ENCODE measurements at regions not wholly inside any gene's neighbourhood (a gene's known extent, or its start where the extent isn't known, plus 50 kb on each side); places are given as distances from the start of the nearest gene placed in this dataset.

DNA sequence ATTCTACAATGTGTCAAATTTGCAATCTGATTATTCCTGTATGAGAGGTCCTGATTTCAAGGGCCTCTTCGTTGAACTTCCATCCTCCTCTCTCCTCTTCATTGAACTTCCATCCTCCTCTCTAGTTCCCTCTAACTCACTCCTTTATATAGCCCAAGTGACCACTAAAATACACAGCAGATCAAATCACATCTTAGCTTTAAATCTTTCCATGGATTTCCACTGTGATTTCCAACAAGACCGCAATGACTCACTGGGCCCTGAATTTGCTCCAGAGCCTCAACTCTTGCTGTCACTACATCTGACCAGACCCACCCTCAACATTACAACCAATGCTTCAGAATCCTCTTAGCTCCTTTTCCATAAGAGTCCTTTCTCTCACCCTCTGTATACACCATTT, 59.1 kb upstream of the TMEM252 start:
- Histone ChIP-seq H3K9ac (replicated peaks; ENCODE audit: extremely low read depth, insufficient read depth, low read length) (no peak overlapping the region), H3K27ac (ENCODE audit: insufficient read depth, low read depth, low read length) (no peak overlapping the region), H2AFZ (ENCODE audit: low read depth, low read length) (no peak overlapping the region), H4K20me1 (replicated peaks; ENCODE audit: control insufficient read depth, extremely low read depth, insufficient read depth, low read length) (no peaks in the 10 kb centered on the region), H3K9me3 (replicated peaks; ENCODE audit: control insufficient read depth, insufficient read depth, low read length) (no peaks in the 10 kb centered on the region), H3K4me2 (ENCODE audit: insufficient read depth, low read length) (no peak overlapping the region), H3K9me1 (replicated peaks; ENCODE audit: control insufficient read depth, extremely low read depth, insufficient read depth, low read length) (no peaks in the 10 kb centered on the region), H3K27me3 (ENCODE audit: control insufficient read depth in 2 of 2, insufficient read depth in 2 of 2, low read length in 2 of 2) (no peaks in the 10 kb centered on the region), H3K4me3 (replicated peaks in 1 of 3; ENCODE audit: insufficient read depth in 1 of 3, low read depth in 1 of 3, low read length in 3 of 3) (no peak overlapping the region), H3K79me2 (ENCODE audit: control insufficient read depth, insufficient read depth, low read length) (no peaks in the 10 kb centered on the region), H3K4me1 (ENCODE audit: control insufficient read depth, extremely low read depth, insufficient read depth, low read length) (no peaks in the 10 kb centered on the region), H3K36me3 (ENCODE audit: control insufficient read depth in 2 of 2, extremely low read depth in 1 of 2, insufficient read depth in 2 of 2, low read length in 2 of 2) (no peaks in the 10 kb centered on the region)
- no TSS peak for BruUV-seq (replicated peaks)
- no peak for DNase-seq (ENCODE audit: low read depth, low spot score)
- intact Hi-C loops (cut with micrococcal nuclease), result no loop called here
- CTCF ChIA-PET, result no interaction called here
- dilution Hi-C loops (cut with MboI; ENCODE audit: extremely low pct_ligation_motif_present, low sequenced_read_pairs), result no loop called here
- TF ChIP-seq JUN (IDR thresholded peaks at IDR 0.05; ENCODE audit: borderline replicate concordance, insufficient read depth, insufficient read length, low read depth), result no peak
- no peak for TF ChIP-seq POLR2A (IDR thresholded peaks at IDR 0.05; ENCODE audit: low read depth, low read length)
- TF ChIP-seq EZH2 (IDR thresholded peaks at IDR 0.05; ENCODE audit: borderline replicate concordance, low read depth, low read length, severe bottlenecking), result no peak
- TF ChIP-seq FOS (IDR thresholded peaks at IDR 0.05; ENCODE audit: borderline replicate concordance, insufficient read depth, low read length), result no peak
- TF ChIP-seq GATA2 (IDR thresholded peaks at IDR 0.05; ENCODE audit: insufficient read depth, insufficient read length, low read depth, low read length), result no peak
- no peak for FAIRE-seq
- POLR2A ChIA-PET, result no interaction called here

GRCh38 chr9:68601081-68601480, 60.4 kb upstream of the TMEM252 start:
- H3K27ac ChIP-seq (ENCODE audit: insufficient read depth, low read depth, low read length), result no peak overlapping the region

More at GRCh38 chr9:68601081-68601480, 60.4 kb upstream of the TMEM252 start:
- H3K27me3 ChIP-seq (ENCODE audit: control insufficient read depth in 2 of 2, insufficient read depth in 2 of 2, low read length in 2 of 2), result no peaks in the 10 kb centered on the region
- dilution Hi-C loops (cut with MboI; ENCODE audit: extremely low pct_ligation_motif_present, low sequenced_read_pairs) (no loop called here), intact Hi-C loops (cut with micrococcal nuclease) (no loop called here)
- no peaks in the 10 kb centered on the region for H3K4me1 ChIP-seq (ENCODE audit: control insufficient read depth, extremely low read depth, insufficient read depth, low read length)
- DNase-seq (ENCODE audit: low read depth, low spot score) (no peak), FAIRE-seq (no peak)
- no peak overlapping the region for H2AFZ ChIP-seq (ENCODE audit: low read depth, low read length)
- H3K36me3 ChIP-seq (ENCODE audit: control insufficient read depth in 2 of 2, extremely low read depth in 1 of 2, insufficient read depth in 2 of 2, low read length in 2 of 2), result no peaks in the 10 kb centered on the region
- H3K4me3 ChIP-seq (replicated peaks in 1 of 3; ENCODE audit: insufficient read depth in 1 of 3, low read depth in 1 of 3, low read length in 3 of 3), result no peak overlapping the region
- TF ChIP-seq POLR2A (IDR thresholded peaks at IDR 0.05; ENCODE audit: low read depth, low read length) (no peak), POLR2AphosphoS5 (IDR thresholded peaks at IDR 0.05; ENCODE audit: insufficient read depth, low read depth, low read length) (no peak), FOS (IDR thresholded peaks at IDR 0.05; ENCODE audit: borderline replicate concordance, insufficient read depth, low read length) (no peak), CTCF (IDR thresholded peaks at IDR 0.05; ENCODE audit: extremely low read depth in 1 of 2, insufficient read depth in 1 of 2, low read depth in 1 of 2, low read length in 2 of 2) (no peak), MYC (IDR thresholded peaks at IDR 0.05; ENCODE audit: low read depth, low read length) (no peak), EZH2 (IDR thresholded peaks at IDR 0.05; ENCODE audit: borderline replicate concordance, low read depth, low read length, severe bottlenecking) (no peak), GATA2 (IDR thresholded peaks at IDR 0.05; ENCODE audit: insufficient read depth, insufficient read length, low read depth, low read length) (no peak), JUN (IDR thresholded peaks at IDR 0.05; ENCODE audit: borderline replicate concordance, insufficient read depth, insufficient read length, low read depth) (no peak)
- TF ChIP-seq, protein P1, sequence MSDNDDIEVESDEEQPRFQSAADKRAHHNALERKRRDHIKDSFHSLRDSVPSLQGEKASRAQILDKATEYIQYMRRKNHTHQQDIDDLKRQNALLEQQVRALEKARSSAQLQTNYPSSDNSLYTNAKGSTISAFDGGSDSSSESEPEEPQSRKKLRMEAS (IDR thresholded peaks at IDR 0.05; ENCODE audit: insufficient read depth, insufficient read length), result no peak
- H3K9me3 ChIP-seq (replicated peaks; ENCODE audit: control insufficient read depth, insufficient read depth, low read length), result no peaks in the 10 kb centered on the region
- H4K20me1 ChIP-seq (replicated peaks; ENCODE audit: control insufficient read depth, extremely low read depth, insufficient read depth, low read length), result no peaks in the 10 kb centered on the region
- no TSS peak for BruUV-seq (replicated peaks)
- POLR2A ChIA-PET, result no interaction called here
- no peaks in the 10 kb centered on the region for H3K9me1 ChIP-seq (replicated peaks; ENCODE audit: control insufficient read depth, extremely low read depth, insufficient read depth, low read length)
- no peak overlapping the region for H3K4me2 ChIP-seq (ENCODE audit: insufficient read depth, low read length)
- no peak overlapping the region for H3K9ac ChIP-seq (replicated peaks; ENCODE audit: extremely low read depth, insufficient read depth, low read length)
- H3K79me2 ChIP-seq (ENCODE audit: control insufficient read depth, insufficient read depth, low read length), result no peaks in the 10 kb centered on the region
- CTCF ChIA-PET, result no interaction called here

Measured in endothelial cell of umbilical vein (primary cell).